Naive thymus-derived CD4-positive, alpha-beta T cell (primary cell): ENCODE measurements at regions not wholly inside any gene's neighbourhood (a gene's known extent, or its start where the extent isn't known, plus 50 kb on each side); places are given as distances from the start of the nearest gene placed in this dataset.

Source experiments
- ATAC-seq: fragments of 150-1000 bp; cut with Tn5 transposase; 2 replicates; pipeline ENCODE4 v1.10.0; 2021; ENCODE audit warnings: mild to moderate bottlenecking, moderate library complexity
- CTCF ChIA-PET: fragments of 350-600 bp; sonication (Branson Sonifier 250); formaldehyde crosslinking; loops from one replicate; lab custom pipeline; 2021; ENCODE audit warnings: antibody characterized with exemption; lab: Charles Lee
- POLR2A ChIA-PET: fragments of 350-600 bp; sonication (Branson Sonifier 250); formaldehyde crosslinking; loops from one replicate; lab custom pipeline; 2021; ENCODE audit warnings: antibody characterized with exemption, inconsistent platforms; lab: Charles Lee
- DNase-seq, 9 donors: peaks; one replicate each; pipeline versions ENCODE4 v3.0.0 to v3.0.0-alpha.2; 2020 to 2022; ENCODE audit warnings: mixed read lengths in 1 of 9
- H3K27ac ChIP-seq: one replicate; pipeline ENCODE4 v1.7.0; 2013; ENCODE audit warnings: mild to moderate bottlenecking, low read depth, low read length, moderate library complexity
- H3K27me3 ChIP-seq, 2 donors: one replicate each; pipeline ENCODE4 v1.7.0; 2013; ENCODE audit warnings: low read length in 2 of 2, mild to moderate bottlenecking in 2 of 2, moderate library complexity in 2 of 2; ENCODE audit not compliant: control insufficient read depth in 2 of 2, insufficient read depth in 2 of 2
- H3K36me3 ChIP-seq, 3 experiments: 1 replicate in 2 of 3; 2 replicates in 1 of 3; pipeline ENCODE4 v1.7.0; 2013; ENCODE audit warnings: low read length in 3 of 3, mild to moderate bottlenecking in 3 of 3, moderate library complexity in 1 of 3; ENCODE audit not compliant: insufficient read depth in 3 of 3, control insufficient read depth in 2 of 3
- H3K4me1 ChIP-seq, 2 donors: one replicate each; pipeline ENCODE4 v1.7.0; 2013; ENCODE audit warnings: low read length in 2 of 2, mild to moderate bottlenecking in 2 of 2, moderate library complexity in 1 of 2; ENCODE audit not compliant: control insufficient read depth in 2 of 2, insufficient read depth in 2 of 2
- H3K4me3 ChIP-seq: 2 replicates; pipeline ENCODE4 v1.7.0; 2013; ENCODE audit warnings: mild to moderate bottlenecking, low read length
- H3K9me3 ChIP-seq, 3 experiments: 1 replicate in 2 of 3; 2 replicates in 1 of 3; pipeline ENCODE4 v1.7.0; 2013; ENCODE audit warnings: low read length in 3 of 3; ENCODE audit not compliant: control insufficient read depth in 2 of 3
- H3K27ac Mint-ChIP-seq, 9 donors: one replicate each; pipeline ENCODE4 v1.8.0; 2020 to 2022; ENCODE audit warnings: mixed read lengths in 9 of 9, mild to moderate bottlenecking in 8 of 9, moderate library complexity in 5 of 9, inconsistent platforms in 2 of 9
- H3K27me3 Mint-ChIP-seq, 5 donors: one replicate each; pipeline ENCODE4 v1.8.0; 2021 to 2022; ENCODE audit warnings: mixed read lengths in 5 of 5, mild to moderate bottlenecking in 1 of 5
- H3K36me3 Mint-ChIP-seq, 5 donors: one replicate each; pipeline ENCODE4 v1.8.0; 2020 to 2022; ENCODE audit warnings: mixed read lengths in 5 of 5, mild to moderate bottlenecking in 3 of 5, inconsistent platforms in 1 of 5
- H3K4me1 Mint-ChIP-seq, 7 donors: one replicate each; pipeline ENCODE4 v1.8.0; 2020 to 2022; ENCODE audit warnings: mixed read lengths in 7 of 7, mild to moderate bottlenecking in 3 of 7, inconsistent platforms in 1 of 7
- H3K4me3 Mint-ChIP-seq, 10 donors: one replicate each; pipeline ENCODE4 v1.8.0; 2020 to 2022; ENCODE audit warnings: mild to moderate bottlenecking in 10 of 10, mixed read lengths in 10 of 10, moderate library complexity in 6 of 10, inconsistent platforms in 2 of 10
- H3K9me3 Mint-ChIP-seq, 11 donors: one replicate each; pipeline ENCODE4 v1.8.0; 2020 to 2022; ENCODE audit warnings: mixed read lengths in 11 of 11, mild to moderate bottlenecking in 4 of 11, inconsistent platforms in 1 of 11, moderate library complexity in 1 of 11
- intact Hi-C, 2 donors: fragments of 100-400 bp; cut with micrococcal nuclease; formaldehyde crosslinking; loops; one replicate each; pipeline ENCODE4 v1.15.1; 2023

DNA sequence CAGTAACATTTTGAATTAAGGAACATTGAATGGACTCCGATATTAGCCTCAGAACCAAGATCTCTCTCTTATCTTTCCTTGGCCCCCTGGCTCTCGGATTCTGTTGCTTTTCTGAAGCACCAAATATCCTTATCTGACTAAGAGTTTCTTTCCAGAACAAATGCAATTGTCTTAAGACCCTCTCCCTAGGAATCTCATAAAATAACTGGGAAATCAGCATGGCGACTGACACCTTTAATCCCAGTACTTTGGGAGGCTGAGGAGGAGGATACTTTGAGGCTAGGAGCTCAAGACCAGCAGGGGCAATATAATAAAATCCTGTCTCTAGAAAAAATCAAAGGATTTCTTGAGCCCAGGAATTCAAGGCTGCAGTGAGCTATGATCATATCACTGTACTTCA lies 984.5 kb downstream of the HACE1 start:
- Mint-ChIP-seq H3K4me3 (no peak overlapping the region), H3K4me1 (no peaks in the 10 kb centered on the region), H3K9me3 (peaks cover 0 to 8% (median 4%) of the 10 kb centered on the region in 11 donors), H3K36me3 (peaks cover 0 to 5% (median 0%) of the 10 kb centered on the region in 5 donors), H3K27ac (no peak overlapping the region), H3K27me3 (no peaks in the 10 kb centered on the region)
- intact Hi-C loops = no loop called here
- Histone ChIP-seq H3K4me1 (no peaks in the 10 kb centered on the region), H3K36me3 (no peaks in the 10 kb centered on the region), H3K9me3 (peaks cover 0 to 8% (median 0%) of the 10 kb centered on the region in 3 experiments), H3K27me3 (no peaks in the 10 kb centered on the region), H3K4me3 (no peak overlapping the region), H3K27ac (no peak overlapping the region)
- CTCF ChIA-PET = no interaction called here
- POLR2A ChIA-PET = no interaction called here
- DNase-seq (no peak), ATAC-seq (no peak)

DNA sequence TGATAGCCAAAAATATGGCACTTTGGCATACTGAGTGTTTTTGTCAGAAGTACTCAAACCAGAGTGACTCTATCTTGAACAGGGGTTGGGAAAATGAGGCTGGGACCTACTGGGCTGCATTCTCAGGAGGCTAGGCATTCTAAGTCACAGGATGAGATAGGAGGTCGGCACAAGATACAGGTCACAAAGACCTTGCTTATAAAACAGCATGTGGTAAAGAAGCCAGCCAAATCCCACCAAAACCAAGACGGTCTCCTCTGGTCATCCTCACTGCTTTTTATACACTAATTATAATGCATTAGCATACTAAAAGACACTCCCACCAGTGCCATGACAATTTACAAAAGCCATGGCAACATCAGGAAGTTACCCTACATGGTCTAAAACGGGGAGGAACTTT lies 985.1 kb downstream of the HACE1 start:
- Histone ChIP-seq H3K4me3 (no peak overlapping the region), H3K27me3 (no peaks in the 10 kb centered on the region), H3K4me1 (no peaks in the 10 kb centered on the region), H3K27ac (no peak overlapping the region), H3K9me3 (peaks cover 0 to 8% (median 0%) of the 10 kb centered on the region in 3 experiments), H3K36me3 (no peaks in the 10 kb centered on the region)
- Mint-ChIP-seq H3K27ac (no peak overlapping the region), H3K4me3 (no peak overlapping the region), H3K9me3 (peaks cover 0 to 12% (median 0%) of the 10 kb centered on the region in 11 donors), H3K36me3 (peaks cover 0 to 5% (median 0%) of the 10 kb centered on the region in 5 donors), H3K27me3 (no peaks in the 10 kb centered on the region), H3K4me1 (no peaks in the 10 kb centered on the region)
- DNase-seq (no peak), ATAC-seq (no peak)
- intact Hi-C loops = no loop called here
- CTCF ChIA-PET = no interaction called here
- POLR2A ChIA-PET = no interaction called here

DNA sequence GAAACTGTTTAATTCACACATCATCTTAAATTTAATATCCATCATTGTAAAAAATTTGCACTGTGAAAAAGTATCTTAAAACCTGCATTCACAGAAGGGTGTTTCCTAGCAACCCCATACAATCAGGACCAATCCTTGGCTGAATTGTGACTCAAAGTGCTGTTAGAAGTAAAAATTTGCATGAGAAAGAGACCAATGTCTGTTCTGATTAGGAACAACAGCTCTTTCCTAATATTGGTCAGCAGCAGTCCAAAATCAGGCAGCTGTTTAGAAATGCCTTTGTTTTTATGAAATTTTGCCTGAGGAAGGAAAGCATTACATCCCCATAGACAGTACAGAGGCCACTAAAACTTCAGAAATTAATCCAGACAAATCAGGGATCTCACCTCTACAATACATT lies 987.0 kb downstream of the HACE1 start:
- DNase-seq = no peak
- Histone ChIP-seq H3K9me3 (peaks cover 0 to 4% (median 0%) of the 10 kb centered on the region in 3 experiments), H3K4me3 (no peak overlapping the region), H3K4me1 (no peaks in the 10 kb centered on the region), H3K36me3 (no peaks in the 10 kb centered on the region), H3K27ac (no peak overlapping the region), H3K27me3 (no peaks in the 10 kb centered on the region)
- POLR2A ChIA-PET = no interaction called here
- intact Hi-C loops = no loop called here
- Mint-ChIP-seq H3K27me3 (no peaks in the 10 kb centered on the region), H3K9me3 (peaks cover 0 to 12% (median 3%) of the 10 kb centered on the region in 11 donors), H3K4me1 (no peaks in the 10 kb centered on the region), H3K4me3 (no peak overlapping the region), H3K27ac (no peak overlapping the region), H3K36me3 (peaks cover 0 to 5% (median 0%) of the 10 kb centered on the region in 5 donors)
- CTCF ChIA-PET = no interaction called here
- no peak for ATAC-seq

DNA sequence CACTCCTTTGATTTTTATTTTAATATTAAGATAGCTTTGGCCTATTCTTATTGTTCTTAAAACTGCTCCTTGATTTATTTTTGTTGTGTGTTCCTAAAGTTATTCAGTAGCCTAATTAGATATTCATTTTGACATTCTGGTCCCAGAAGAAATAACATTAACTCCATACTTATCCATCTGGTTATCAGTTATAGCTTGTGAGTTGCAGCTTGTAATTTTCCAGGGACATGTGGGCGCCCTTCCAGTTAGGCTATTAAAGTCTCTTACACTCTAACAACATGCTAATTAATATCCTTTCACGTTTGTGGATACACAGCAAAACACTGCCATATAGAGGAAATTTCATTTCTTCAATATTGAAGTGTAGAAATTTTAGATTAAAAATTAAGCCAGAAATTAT lies 987.5 kb downstream of the HACE1 start:
- CTCF ChIA-PET = no interaction called here
- no peak overlapping the region for H3K27ac Mint-ChIP-seq
- peaks cover 0 to 12% (median 3%) of the 10 kb centered on the region in 11 donors for H3K9me3 Mint-ChIP-seq
- Histone ChIP-seq H3K27ac (no peak overlapping the region), H3K9me3 (no peaks in the 10 kb centered on the region), H3K4me1 (no peaks in the 10 kb centered on the region), H3K27me3 (no peaks in the 10 kb centered on the region), H3K36me3 (no peaks in the 10 kb centered on the region), H3K4me3 (no peak overlapping the region)
- intact Hi-C loops = no loop called here
- no peaks in the 10 kb centered on the region for H3K4me1 Mint-ChIP-seq
- POLR2A ChIA-PET = no interaction called here
- H3K36me3 Mint-ChIP-seq = peaks cover 0 to 5% (median 0%) of the 10 kb centered on the region in 5 donors
- DNase-seq (no peak), ATAC-seq (no peak)
- H3K4me3 Mint-ChIP-seq = no peak overlapping the region
- H3K27me3 Mint-ChIP-seq = no peaks in the 10 kb centered on the region

DNA sequence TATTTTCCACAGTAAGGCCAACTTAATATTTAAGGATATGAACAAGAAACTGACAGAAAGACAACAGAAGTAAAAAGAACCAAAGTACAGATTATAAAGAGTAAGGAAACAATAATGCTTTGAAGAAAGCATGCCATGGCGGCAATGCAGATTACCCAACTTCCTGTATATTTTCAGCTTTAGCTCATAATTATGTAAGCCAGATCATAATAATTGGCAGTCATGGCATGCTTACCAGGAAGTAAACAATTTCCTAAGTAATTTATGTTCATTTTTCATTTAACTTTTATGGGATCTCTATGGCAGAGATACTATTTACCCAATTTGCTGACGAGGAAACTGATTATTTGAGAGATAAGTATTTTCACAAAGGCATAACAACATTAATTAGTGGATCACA lies 988.7 kb downstream of the HACE1 start:
- Histone ChIP-seq H3K4me1 (no peaks in the 10 kb centered on the region), H3K27ac (no peak overlapping the region), H3K36me3 (no peaks in the 10 kb centered on the region), H3K9me3 (no peaks in the 10 kb centered on the region), H3K4me3 (no peak overlapping the region), H3K27me3 (no peaks in the 10 kb centered on the region)
- Mint-ChIP-seq H3K36me3 (peaks cover 0 to 5% (median 0%) of the 10 kb centered on the region in 5 donors), H3K27ac (no peak overlapping the region), H3K4me3 (no peak overlapping the region), H3K27me3 (no peaks in the 10 kb centered on the region), H3K4me1 (no peaks in the 10 kb centered on the region), H3K9me3 (peaks cover 0 to 12% (median 3%) of the 10 kb centered on the region in 11 donors)
- ChIA-PET CTCF (no interaction called here), POLR2A (no interaction called here)
- intact Hi-C loops = no loop called here
- DNase-seq = no peak
- no peak for ATAC-seq

DNA sequence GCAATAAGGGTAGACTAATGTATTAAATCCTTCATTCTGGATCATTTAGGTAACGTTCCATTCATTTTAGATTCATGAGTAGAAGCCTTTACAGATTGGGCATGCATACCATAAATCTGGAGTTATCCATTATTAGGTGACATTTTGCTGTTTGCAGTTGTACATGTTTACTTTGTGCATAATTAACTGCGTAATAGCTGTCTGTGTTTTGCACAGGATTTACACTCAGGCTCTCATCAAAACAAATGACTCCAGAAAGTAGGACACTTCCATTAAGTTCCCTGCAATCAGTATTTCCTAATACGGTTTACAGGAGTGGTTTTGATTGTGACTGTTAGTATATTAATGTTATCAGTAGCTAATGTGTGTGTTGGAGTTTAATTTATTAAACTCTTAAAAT lies 997.4 kb downstream of the HACE1 start:
- DNase-seq (no peak), ATAC-seq (no peak)
- Mint-ChIP-seq H3K4me3 (no peak overlapping the region), H3K27ac (no peak overlapping the region), H3K9me3 (peaks cover 0 to 2% (median 0%) of the 10 kb centered on the region in 11 donors), H3K4me1 (no peaks in the 10 kb centered on the region), H3K27me3 (no peaks in the 10 kb centered on the region), H3K36me3 (no peaks in the 10 kb centered on the region)
- H3K4me1 ChIP-seq = no peaks in the 10 kb centered on the region
- ChIA-PET POLR2A (no interaction called here), CTCF (no interaction called here)
- H3K27me3 ChIP-seq = no peaks in the 10 kb centered on the region
- H3K27ac ChIP-seq = no peak overlapping the region
- intact Hi-C loops = no loop called here
- H3K4me3 ChIP-seq = no peak overlapping the region
- no peaks in the 10 kb centered on the region for H3K9me3 ChIP-seq
- no peaks in the 10 kb centered on the region for H3K36me3 ChIP-seq

DNA sequence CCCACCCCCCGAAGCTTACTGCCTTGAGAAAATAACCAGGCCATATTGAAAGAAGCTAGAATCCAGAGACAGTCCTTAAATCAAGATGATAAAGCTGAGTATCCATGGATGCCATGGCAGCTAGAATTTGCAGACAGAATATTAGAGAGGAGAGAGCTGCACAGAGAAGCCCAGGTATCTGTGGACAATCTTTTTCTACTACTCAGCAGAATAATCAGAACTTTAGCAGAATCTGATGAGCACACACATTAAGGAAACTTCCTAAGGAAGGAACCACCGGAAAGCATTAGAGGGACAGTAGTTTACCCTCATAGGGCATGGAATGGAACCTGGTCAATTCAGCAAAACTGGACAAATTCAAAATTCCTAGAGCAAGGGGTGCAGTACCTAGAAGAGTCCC lies 1001.7 kb downstream of the HACE1 start:
- POLR2A ChIA-PET = no interaction called here
- no peaks in the 10 kb centered on the region for H3K27me3 Mint-ChIP-seq
- peaks cover 0 to 6% (median 0%) of the 10 kb centered on the region in 11 donors for H3K9me3 Mint-ChIP-seq

More for the DNA sequence above, 1001.7 kb downstream of the HACE1 start:
- H3K9me3 ChIP-seq = no peaks in the 10 kb centered on the region
- DNase-seq (no peak), ATAC-seq (no peak)
- CTCF ChIA-PET = no interaction called here
- H3K36me3 Mint-ChIP-seq = no peaks in the 10 kb centered on the region
- H3K4me1 ChIP-seq = no peaks in the 10 kb centered on the region
- no peaks in the 10 kb centered on the region for H3K4me1 Mint-ChIP-seq
- no peaks in the 10 kb centered on the region for H3K27me3 ChIP-seq
- no peak overlapping the region for H3K4me3 ChIP-seq
- H3K27ac Mint-ChIP-seq = no peak overlapping the region
- H3K27ac ChIP-seq = no peak overlapping the region
- no peak overlapping the region for H3K4me3 Mint-ChIP-seq
- no peaks in the 10 kb centered on the region for H3K36me3 ChIP-seq
- intact Hi-C loops = no loop called here
